ENCODE measurements at regions not wholly inside any gene's neighbourhood (a gene's known extent, or its start where the extent isn't known, plus 50 kb on each side); places are given as distances from the start of the nearest gene placed in this dataset.

- TF ChIP-seq CTCF (IDR thresholded peaks at IDR 0.05) = no peak
- TF ChIP-seq POLR2AphosphoS5 (IDR thresholded peaks at IDR 0.05) = no peak
- no peak for TF ChIP-seq POLR2A (IDR thresholded peaks at IDR 0.05)
These were observed 192.9 kb upstream of the ANKRD50 start for GRCh38 chr4:124905441-124905840.

Measured in transverse colon (tissue), 4 donors.